HG02798 (cell line): ENCODE measurements at regions not wholly inside any gene's neighbourhood (a gene's known extent, or its start where the extent isn't known, plus 50 kb on each side); places are given as distances from the start of the nearest gene placed in this dataset.

Experiments used
- ATAC-seq: cut with Tn5 transposase; IDR thresholded peaks from one replicate; pipeline ENCODE4 v1.9.1; 2021; ENCODE audit warnings: mild to moderate bottlenecking; ENCODE audit not compliant: unreplicated experiment, poor library complexity

DNA sequence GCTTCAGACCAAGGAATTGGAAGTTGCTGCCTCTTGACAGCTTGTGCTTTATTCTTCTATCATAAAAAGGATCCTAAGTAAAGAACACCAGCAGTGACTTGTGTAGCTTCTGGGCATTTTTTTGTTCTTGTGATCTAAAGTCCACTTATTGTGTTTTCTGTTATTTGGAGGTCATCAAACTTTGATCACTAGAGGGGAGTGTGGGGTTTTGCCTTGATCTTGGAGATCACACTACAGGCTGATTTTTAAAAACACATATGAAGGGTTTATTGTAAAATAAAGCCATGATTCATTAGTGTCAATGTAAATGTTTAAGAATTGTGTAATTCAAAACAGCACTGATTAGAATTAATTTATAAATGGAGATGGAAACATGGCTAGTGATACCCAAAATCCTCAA is 328.7 kb upstream of the EDNRB start:
- ATAC-seq = no peak

DNA sequence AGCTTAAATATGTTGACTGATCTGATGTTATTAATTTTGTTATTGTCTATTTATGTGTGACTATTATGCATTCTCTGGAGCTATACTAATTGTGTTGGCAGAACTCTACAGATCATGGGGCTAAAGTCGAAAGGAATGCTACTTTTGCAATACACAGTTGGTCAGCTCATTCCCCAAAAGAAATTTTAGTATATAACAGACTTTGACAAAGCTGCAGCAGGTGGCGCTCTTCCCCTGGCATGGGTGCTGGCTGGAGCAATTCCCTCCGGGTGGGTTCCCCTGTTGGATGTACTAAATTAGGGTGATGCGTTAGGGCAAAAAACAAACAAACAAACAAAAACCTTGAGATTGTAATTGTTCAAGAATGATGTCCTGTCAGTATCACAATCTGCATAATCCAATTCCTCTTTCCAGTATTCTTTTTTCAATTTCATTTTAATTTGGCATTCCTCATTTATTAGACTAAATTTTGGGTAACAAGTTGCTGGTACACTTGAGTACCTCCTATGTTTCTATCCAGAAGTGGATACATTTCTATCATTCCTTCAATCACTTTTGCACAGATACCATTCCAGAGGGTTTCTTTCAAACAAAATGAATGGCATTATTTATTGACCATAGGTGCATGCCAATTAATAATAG is 322.8 kb upstream of the EDNRB start:
- ATAC-seq = peak; percentile 75

DNA sequence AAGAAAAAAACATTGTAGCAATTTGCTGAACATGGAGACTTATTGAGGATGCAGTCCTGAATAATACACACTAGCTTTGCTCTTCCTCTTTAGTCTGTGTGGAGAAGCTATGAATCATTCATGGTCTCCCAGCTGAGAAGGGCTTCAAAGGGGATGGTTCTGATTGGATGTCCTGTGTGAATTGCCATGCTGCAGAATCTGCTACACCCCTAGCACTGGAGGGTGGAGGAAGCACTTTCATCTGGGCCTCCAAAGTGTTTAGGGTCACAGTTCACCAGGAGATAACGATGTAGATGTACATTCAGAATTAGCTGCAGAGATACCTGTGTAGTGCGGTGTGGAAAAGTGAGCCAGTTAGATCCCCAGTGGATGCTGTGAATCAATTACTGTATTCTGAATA is 321.1 kb upstream of the EDNRB start:
- no peak for ATAC-seq

DNA sequence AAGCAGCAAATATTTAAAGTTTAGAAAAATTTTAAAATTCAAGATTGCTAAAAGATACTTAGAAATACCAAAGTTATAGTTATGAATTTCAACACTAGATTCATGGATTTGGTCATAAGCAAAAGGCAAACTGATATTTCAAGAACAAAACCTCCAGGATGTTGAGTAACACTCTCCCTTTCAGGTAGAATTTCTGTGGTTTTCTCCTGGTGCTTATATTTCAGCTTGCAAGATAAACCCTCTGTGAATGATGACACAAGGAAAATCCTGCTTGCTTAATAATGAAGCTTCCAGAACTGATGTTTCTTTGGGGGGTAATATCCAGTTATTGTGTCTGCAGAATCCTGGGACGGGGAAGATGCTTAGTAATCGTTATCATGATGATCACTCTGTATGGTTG is 320.3 kb upstream of the EDNRB start:
- no peak for ATAC-seq

DNA sequence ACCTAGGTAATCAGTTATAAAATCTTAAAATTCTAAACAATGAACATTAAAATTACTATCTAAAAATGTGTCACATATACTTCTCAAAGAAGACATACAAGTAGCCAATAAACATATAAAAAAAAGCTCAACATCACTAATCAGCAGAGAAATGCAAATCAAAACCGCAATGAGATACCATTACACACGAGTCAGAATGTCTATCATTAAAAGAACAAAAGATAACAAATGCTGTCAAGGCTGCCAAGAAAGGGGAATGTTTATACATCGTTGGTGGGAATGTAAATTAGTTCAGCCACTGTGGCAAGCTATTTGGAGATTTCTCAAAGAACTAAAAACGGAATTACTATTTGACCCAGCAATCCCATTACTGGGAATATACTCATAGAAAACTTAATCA is 310.3 kb upstream of the EDNRB start:
- no peak for ATAC-seq

DNA sequence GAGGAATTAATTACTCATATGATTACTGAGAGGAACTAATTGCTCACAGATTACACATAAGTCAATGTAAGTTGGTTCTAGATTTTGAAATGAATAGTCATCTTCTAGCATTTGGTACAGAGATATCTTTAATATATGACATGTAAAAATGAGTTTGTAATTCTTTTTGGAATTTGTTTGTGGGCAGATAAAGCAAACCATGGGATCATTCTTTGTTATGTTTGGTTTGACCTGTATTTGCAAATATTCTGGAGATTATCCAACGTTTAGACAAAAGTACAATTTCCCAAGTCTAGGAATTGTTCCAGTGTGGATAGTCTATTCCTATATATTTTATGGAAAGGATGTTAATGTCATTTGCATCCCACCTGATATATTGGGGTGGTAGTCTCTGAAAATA is 309.6 kb upstream of the EDNRB start:
- ATAC-seq = no peak

DNA sequence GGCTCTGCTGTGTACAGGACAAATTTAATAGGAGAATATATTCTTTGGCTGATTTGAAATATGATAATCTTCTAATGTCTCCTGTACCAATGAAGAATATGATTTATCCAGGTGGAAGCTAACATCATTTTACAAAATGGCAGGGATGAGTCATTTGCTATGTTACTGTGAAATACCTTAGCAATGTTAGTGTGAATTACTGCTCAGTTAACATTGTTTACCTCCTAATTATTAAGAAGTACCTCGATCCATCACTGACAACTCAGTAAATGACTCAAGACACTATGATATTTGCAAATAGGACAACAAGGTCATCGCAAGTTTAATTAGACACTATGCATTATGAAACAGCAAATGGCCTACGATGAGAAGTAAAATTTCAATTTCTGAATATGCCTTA is 309.1 kb upstream of the EDNRB start:
- no peak for ATAC-seq

DNA sequence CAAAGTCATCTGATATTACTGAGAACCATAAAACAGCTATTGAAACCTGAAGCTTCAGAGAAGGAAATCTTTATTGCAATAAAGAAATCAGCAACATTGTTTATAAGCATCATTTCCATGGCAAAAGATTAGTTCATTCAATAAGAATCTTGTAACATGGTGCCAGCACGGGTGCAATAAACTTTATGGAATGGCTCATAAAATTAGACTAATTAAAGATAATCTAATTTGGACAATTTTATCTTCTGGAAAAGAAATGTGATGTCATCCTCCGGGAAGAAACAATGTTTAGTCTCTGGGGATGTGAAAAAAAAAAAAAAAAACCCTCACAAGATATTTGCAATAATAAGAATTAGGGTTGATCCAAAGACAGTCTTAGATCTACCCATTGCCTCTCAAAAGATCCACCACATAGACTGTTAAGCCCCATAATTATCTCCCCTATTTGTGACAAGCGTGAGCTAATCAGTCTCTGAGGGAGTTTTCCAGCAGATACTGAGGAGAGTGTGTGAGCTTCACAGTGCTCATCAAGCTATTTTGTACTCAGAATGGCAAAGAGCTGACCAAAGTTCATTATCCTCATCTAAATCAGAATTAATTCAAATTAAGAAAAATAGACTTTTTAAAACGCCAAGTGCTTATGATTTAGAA is 297.0 kb upstream of the EDNRB start:
- no peak for ATAC-seq

DNA sequence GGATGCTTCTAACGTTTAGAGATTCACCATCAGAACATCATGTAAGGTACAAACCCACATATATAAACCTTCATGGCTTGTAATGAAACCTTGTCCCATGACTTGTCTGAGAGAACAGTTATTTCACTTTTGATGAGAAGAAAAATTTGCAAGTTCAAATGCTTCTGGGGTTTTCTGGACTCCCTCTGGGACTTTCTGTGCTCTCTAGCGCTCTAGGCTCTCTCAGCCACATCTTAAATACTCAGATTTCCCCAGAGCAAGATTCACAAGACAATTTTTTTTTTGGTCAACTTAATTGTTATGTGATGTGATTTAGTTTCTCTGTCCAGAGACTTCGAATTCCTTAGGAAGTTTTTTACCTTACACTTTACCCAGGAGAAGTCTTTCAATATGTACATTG is 282.8 kb upstream of the EDNRB start:
- peak; percentile 76 for ATAC-seq

DNA sequence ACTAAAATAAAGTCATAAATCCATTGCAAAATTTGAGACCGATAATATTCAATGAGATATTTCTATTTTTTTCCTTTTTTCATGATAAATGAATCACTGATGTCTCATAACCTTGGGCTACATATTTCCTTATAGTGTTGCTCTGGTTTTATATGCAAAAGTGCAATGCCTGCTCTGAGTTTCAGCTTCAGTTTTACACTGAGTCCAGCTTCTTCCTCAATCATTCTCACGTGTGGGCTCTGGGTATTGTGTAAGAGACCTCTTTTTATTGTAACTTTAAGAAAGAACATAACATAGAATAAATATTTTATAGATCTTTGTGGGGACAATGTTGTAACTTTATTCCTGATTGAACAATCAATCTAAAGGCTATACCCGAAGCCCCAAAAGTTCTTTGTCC is 280.2 kb upstream of the EDNRB start:
- ATAC-seq = no peak

DNA sequence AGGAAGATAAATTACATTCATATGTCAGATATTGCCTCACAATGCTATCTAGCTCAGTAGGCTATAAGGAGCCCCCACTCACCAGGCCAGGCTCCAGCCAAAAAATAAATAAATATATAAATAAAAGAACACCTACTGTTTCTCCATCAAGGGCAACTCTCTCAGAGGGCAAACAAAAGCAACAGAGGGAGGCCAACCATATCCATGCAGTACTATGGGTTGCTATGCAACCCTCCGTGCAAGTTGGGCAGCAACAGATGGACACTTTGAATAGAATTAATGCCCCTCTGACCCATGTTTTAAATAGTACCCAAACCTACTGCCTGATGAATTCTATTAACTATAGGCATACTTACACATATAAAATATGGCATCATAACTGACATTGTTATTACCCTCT is 279.8 kb upstream of the EDNRB start:
- no peak for ATAC-seq

DNA sequence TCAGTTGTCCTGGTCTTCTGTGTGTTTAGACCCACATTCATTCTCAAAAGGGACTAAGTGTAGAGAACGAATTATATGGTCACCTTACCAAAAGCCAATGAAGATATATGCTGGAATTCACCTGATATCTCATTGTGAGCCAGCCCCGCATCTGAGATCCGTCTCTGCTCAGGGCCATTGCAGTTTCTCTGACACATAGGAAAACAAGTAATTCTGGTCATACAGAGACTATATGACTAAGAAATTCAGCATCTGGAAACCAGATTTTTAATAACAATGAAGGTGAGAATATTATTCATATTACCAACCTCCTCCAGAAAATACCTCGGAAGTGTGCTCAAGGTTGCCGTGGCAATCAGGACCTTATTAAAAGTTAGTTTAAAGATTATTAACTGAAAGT is 278.6 kb upstream of the EDNRB start:
- no peak for ATAC-seq

DNA sequence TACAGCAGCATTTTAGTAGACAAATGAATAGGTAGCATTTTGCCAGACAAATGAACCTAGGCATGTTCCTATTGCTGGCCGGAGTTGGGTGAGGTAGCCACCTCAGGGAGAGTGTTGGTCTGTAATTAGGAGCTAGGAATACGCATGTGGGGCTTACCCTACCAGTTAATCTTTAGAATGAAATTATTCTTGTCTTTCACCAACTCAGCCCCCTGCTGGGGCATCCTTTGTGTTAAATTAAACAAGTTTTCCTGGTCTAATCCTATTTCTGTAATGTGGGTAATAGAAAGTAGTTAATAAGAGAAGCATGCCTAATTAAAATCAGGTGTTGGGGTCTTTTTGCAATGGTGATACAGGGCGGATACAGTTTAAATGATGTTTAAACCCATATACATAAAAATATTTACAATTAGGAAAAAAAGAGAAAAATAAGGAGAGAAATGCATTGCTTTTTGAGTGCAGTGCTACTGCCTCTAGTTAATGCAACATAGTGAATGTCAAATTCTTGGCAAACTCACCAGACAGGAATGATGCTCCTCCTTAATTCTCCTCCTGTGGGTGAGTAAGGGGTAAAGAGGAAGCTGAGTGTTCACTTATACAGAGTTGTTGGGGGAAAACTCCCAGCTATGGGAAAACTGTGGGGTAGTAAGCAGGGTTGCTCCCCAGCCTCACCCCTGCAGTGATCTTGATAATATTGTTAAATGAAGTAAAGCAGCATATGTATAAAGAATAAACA is 276.4 kb upstream of the EDNRB start:
- ATAC-seq = no peak

DNA sequence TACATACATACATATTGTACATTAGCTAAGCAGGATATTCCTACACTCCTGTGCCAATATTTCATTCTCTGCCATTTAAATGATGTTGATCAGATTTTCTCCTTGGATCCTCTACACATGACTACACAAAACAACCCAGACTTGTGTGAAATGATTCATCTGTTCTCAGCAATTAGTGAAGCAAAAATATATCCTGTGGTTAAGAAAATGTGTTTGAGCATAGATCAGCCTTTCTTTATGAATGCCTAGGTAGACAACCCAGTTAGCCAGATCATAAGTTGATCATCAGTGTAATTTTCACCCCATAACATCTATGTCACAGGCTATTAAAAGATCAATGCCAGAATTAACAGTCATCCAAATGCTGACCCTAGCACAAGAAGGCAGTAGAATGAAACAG is 275.2 kb upstream of the EDNRB start:
- ATAC-seq = no peak

DNA sequence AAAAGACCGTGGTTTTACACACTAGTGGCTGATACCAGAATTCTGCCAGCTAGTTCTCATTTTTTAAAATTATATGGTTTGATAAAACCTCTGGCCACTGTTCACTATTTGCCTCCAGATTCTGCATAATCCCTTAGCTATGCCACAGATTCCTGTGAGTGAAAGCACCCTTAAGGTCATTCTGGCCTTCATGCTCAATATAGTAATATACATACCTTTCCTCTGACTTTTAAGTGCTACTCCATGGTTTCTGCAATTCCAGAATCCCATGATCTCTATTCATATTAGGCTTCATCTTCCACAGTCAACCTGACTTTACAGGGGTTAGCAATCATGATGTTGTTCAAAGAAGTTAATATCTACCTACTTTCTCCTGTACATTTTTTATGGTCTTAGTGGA is 274.1 kb upstream of the EDNRB start:
- no peak for ATAC-seq

DNA sequence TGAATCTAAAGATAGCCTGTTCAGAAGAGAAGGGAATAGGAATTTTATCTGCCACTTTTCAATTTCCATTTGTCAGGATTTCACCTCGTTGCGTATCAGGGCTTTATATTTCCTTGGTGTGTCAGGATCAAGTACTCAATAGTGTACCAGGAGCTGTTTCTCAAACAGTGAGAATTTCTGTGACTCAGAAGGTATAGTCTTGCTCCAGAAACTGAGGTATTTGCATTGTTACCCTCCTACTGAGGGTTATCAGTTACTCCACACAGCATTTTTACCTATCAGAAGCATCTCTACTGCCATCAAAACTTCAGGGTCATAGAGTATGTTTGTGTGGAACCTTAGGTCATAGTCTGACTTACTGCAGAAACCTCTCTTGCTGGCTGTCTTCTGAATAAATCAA is 271.7 kb upstream of the EDNRB start:
- ATAC-seq = no peak

DNA sequence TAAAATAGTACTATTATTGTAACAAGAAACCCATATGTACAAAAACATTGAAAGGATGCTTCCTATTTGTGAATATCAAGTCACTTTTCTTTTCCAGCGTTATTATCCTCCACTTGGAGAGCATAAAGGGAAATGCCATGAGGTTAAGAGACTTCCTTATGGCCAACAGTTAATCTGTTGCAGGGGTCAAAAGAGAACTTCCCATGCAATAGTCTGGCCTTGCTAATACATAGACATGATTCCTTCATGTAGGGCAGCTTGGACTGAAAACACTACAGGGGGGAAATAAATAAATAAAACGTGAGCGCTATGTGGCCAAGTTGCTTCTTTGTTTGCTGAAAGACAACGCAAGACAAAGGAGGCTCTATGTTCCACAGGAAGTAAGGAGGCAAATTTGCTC is 269.1 kb upstream of the EDNRB start:
- ATAC-seq = no peak

DNA sequence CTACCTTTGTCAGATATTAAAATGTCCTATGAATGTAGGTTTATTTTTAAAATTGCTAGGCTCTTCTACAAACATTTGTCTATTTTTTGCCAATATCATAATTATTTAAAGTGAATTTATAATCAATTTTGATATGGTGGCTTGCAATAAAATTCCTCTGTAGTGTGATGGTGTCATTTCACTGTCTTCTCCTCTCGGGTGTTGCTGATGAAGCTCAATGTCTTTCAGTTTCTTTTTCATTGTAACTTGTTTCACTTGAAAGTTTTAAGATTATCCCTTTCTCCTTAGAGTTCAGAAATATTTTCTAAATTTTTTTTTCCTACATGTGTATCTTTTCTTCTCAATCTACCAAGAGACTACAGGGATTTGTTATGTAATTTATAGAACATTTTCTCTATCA is 267.1 kb upstream of the EDNRB start:
- ATAC-seq = peak; percentile 68

DNA sequence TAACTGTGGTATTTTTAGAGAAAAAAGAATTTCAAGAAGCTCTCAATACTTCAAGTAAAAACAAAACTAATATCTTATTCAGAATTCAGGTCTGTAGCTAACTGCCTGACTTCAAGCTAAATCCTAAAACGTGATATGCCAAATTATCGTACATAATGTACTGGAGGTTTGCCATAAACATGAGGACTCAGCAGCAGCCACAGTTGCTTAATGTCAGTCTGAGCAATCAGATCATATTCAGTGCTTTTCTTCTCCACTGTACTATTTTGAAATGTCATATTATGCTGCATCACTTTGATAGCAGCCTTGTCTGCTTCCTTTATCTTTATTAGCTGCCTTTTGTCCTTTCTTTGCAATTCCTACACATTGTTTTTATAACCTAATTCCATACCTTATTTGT is 265.1 kb upstream of the EDNRB start:
- ATAC-seq = no peak

DNA sequence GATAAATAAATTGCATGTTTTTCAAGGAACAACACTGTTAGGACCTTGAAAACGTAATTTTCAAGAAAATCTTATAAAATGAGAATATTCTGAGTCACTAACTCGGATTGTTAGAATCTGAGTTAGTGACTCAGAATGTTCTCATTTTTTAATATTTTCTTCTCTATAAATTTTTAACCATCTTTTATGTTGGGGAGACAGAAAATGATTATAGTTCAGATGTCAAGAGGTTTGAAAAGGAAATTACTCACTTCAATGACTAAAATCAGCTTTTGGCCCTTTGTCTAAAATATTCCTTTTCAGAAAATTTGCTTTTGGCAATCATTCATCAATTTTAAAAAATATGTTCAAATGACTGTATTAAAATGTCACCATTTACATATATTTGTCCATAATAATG is 264.2 kb upstream of the EDNRB start:
- ATAC-seq = no peak

DNA sequence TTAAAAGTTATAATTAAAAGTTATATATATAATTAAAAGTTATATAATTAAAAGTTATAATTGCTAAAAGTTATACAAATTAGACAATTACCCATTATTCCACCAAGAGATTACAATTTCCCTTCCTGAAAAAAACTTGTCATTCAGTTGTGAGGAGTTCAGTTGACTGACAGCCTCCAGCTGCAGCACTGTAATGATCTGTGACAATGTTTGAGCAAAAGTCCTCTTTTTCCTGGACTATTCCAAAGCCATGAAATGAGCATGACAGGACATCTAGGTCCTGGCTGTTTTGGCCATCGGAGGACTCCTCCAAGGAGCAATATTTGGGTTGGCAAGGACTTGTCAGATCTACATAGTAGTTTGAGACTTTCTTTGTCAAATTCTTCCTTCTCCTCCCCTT is 258.7 kb upstream of the EDNRB start:
- no peak for ATAC-seq

DNA sequence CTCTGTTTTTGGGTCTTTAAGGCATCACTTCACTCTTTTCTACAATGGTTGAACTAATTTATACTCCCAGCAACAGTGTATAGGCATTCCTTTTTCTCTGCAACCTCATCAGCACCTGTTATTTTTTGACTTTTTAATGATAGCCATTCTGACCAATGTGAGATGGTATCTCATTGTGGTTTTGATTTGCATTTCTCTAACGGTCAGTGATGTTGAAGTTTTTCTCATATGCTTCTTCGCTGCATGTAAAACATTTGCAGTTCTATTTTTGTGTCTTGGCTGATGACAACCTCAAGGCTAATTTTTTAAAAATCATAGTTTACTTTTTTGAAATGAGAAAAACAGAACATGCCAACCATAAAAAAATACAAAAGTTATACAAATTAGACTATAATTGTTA is 258.2 kb upstream of the EDNRB start:
- no peak for ATAC-seq
